Activated T-helper 1 cell treated with anti-CD3 and anti-CD28 coated beads, Interleukin-12 subunit alpha, Interleukin-12 subunit beta, Interleukin-2, Interleukin-4 antibody, amounts not matched to agents 30 ng/mL and 10 ng/mL and 1 ng/mL, durations not matched to agents 14 hours and 24 hours and 36 hours (primary cell): ENCODE measurements at regions not wholly inside any gene's neighbourhood (a gene's known extent, or its start where the extent isn't known, plus 50 kb on each side); places are given as distances from the start of the nearest gene placed in this dataset.
"Not testable (repeated sequence)": the region's sequence is repeated elsewhere in the genome, so short reads cannot be mapped to it uniquely, and the experiment has no call there.

Experiments
- DNase-seq: peaks from one replicate; pipeline ENCODE4 v3.0.0; 2021; ENCODE audit warnings: low spot score
- H3K27ac Mint-ChIP-seq: one replicate; pipeline ENCODE4 v1.8.0; 2021; ENCODE audit warnings: mild to moderate bottlenecking, mixed read lengths
- H3K27me3 Mint-ChIP-seq: one replicate; pipeline ENCODE4 v1.8.0; 2022; ENCODE audit warnings: mild to moderate bottlenecking, moderate library complexity, mixed read lengths; ENCODE audit not compliant: insufficient read depth
- H3K36me3 Mint-ChIP-seq: one replicate; pipeline ENCODE4 v1.8.0; 2021; ENCODE audit warnings: low read depth, mixed read lengths
- H3K4me1 Mint-ChIP-seq: one replicate; pipeline ENCODE4 v1.8.0; 2021; ENCODE audit warnings: low read depth, mixed read lengths
- H3K4me3 Mint-ChIP-seq: one replicate; pipeline ENCODE4 v1.8.0; 2021; ENCODE audit warnings: mild to moderate bottlenecking, moderate library complexity, mixed read lengths
- H3K9me3 Mint-ChIP-seq: one replicate; pipeline ENCODE4 v1.8.0; 2021; ENCODE audit warnings: mixed read lengths
- intact Hi-C: fragments of 100-400 bp; cut with micrococcal nuclease; formaldehyde crosslinking; loops from one replicate; pipeline ENCODE4 v1.15.1; 2024

GRCh38 chr1:148377992-148378391 lies 105.1 kb downstream of the PPIAL4G start:
- not testable (repeated sequence) for H3K9me3 Mint-ChIP-seq, H3K4me3 Mint-ChIP-seq, H3K36me3 Mint-ChIP-seq, DNase-seq, H3K4me1 Mint-ChIP-seq, H3K27me3 Mint-ChIP-seq, H3K27ac Mint-ChIP-seq
- intact Hi-C loops: loop anchor here (10.0 kb wide), 1 partner anchor 147 kb away; no protein-coding TSS in a partner anchor

DNA sequence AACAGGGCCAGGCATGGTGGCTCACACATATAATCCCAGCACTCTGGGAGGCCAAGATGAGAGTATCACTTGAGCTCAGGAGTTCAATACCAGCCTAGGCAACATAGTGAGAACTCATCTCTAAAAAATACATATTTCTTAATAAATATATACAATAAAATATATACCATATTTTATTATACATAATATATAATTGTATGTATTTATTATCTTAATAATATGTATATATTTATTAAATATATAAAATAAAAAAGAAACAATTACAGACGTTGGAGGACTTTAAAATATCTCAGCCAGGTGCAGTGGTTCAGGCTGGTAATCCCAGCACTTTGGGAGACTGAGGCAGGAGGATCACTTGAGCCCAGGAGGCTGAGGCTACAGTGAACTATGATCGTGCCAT lies 106.1 kb downstream of the PPIAL4G start:
- H3K4me3 Mint-ChIP-seq, H3K27me3 Mint-ChIP-seq, H3K27ac Mint-ChIP-seq, H3K9me3 Mint-ChIP-seq, H3K36me3 Mint-ChIP-seq, DNase-seq: not testable (repeated sequence)
- H3K4me1 Mint-ChIP-seq: peaks cover 14% of the 10 kb centered on the region
- intact Hi-C loops: loop anchor here (10.0 kb wide), 1 partner anchor 148 kb away; no protein-coding TSS in a partner anchor

GRCh38 chr1:148374101-148374500 lies 109.0 kb downstream of the PPIAL4G start:
- DNase-seq: no peak
- no peaks in the 10 kb centered on the region for H3K9me3 Mint-ChIP-seq
- no peak overlapping the region for H3K4me3 Mint-ChIP-seq
- no peaks in the 10 kb centered on the region for H3K27me3 Mint-ChIP-seq
- H3K4me1 Mint-ChIP-seq: peaks cover 28% of the 10 kb centered on the region
- intact Hi-C loops: loop anchor here (10.0 kb wide), 1 partner anchor 151 kb away; no protein-coding TSS in a partner anchor
- H3K27ac Mint-ChIP-seq: peak overlapping the region; percentile 41
- H3K36me3 Mint-ChIP-seq: peaks cover 1% of the 10 kb centered on the region

DNA sequence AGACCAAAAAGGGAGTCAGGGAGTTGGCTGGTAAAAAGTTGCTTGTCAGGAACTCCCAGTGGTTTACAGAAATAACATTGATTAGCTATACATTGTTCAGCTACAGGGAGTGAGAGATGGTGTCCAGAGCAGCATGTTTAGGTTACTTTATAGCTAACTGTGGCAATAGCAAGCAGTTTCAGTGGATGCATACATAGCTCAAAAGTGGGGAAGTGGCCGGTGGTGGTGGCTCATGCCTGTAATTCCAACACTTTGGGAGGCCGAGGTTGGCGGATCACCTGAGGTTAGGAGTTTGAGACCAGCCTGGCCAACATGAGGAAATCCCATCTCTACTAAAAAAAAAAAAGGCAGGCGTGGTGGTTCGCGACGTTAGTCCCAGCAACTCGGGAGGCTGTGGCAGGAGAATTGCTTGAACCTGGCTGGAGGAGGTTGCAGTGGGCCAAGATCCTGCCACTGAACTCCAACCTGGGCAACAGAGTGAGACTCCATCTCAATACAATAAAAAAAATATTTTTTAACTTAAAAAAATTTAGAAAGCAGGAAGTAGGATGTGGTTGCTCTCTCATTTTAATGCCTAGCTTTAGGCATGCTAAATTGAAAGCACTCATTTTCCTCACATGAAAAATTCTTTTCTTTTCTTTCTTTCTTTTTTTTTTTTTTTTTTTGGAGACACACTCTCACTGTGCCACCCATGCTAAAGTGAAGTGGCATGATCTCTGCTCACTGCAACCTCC lies 109.7 kb downstream of the PPIAL4G start:
- no peak for DNase-seq
- peak overlapping the region; percentile 78 for H3K4me3 Mint-ChIP-seq
- peak overlapping the region; percentile 98 for H3K27ac Mint-ChIP-seq
- H3K9me3 Mint-ChIP-seq: no peaks in the 10 kb centered on the region
- H3K4me1 Mint-ChIP-seq: peaks cover 28% of the 10 kb centered on the region
- H3K36me3 Mint-ChIP-seq: peaks cover 1% of the 10 kb centered on the region
- intact Hi-C loops: loop anchor here (10.0 kb wide), 1 partner anchor 151 kb away; no protein-coding TSS in a partner anchor
- peaks cover 5% of the 10 kb centered on the region for H3K27me3 Mint-ChIP-seq

DNA sequence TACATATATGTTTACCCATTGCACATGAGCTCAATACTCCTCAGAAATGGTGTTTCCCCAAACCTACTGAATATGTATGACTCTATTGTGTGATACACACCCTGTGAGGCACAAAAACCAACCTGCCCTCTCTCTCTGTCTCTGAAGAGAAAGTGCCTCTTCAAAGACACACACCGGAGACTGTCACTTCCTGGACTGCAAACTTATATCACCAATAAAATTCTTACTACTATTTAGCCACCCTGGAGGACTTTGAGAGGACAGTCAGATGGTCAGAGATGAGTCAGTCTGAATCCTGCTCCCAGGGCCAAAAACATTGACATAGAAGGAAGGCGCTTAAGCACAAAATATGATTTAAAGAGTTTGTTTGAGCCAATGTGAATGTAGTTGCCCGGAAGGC lies 110.4 kb downstream of the PPIAL4G start:
- Mint-ChIP-seq H3K9me3 (no peaks in the 10 kb centered on the region), H3K4me1 (peaks cover 28% of the 10 kb centered on the region), H3K27me3 (peaks cover 5% of the 10 kb centered on the region), H3K4me3 (peak overlapping the region; percentile 78), H3K27ac (peak overlapping the region; percentile 98), H3K36me3 (peaks cover 1% of the 10 kb centered on the region)
- peak; percentile 38 for DNase-seq
- intact Hi-C loops: loop anchor here (1.0 to 10.0 kb wide), 2 partner anchors 16 to 152 kb away; no protein-coding TSS in a partner anchor

GRCh38 chr1:148372051-148372726 lies 110.9 kb downstream of the PPIAL4G start:
- intact Hi-C loops: loop anchor here (1.0 to 10.0 kb wide), 2 partner anchors 16 to 153 kb away; no protein-coding TSS in a partner anchor
- H3K27ac Mint-ChIP-seq: peak overlapping the region; percentile 98
- not testable (repeated sequence) for H3K36me3 Mint-ChIP-seq, DNase-seq, H3K9me3 Mint-ChIP-seq, H3K27me3 Mint-ChIP-seq
- H3K4me1 Mint-ChIP-seq: peaks cover 28% of the 10 kb centered on the region
- peak overlapping the region; percentile 78 for H3K4me3 Mint-ChIP-seq

DNA sequence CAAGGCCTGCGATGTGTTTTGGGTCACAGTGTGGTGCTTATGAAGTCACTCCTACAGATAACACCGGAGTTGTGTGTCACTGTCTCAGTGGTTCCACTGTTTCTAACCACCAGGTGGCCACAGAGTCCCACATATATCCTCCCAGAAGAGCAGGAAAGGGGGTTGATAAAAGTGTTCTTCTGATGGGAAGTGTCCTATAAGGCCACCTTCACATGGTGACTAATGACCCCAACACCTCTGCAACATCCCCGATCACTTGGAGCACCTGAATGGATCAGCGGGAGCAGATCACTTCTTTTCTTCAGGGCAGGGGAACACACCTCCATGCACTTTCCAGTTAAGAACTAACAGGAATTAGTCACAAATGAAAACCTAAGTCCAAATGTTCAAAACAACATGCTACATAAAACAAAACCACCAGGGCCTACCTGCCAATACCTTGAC lies 111.5 kb downstream of the PPIAL4G start:
- Mint-ChIP-seq H3K4me1 (peaks cover 28% of the 10 kb centered on the region), H3K27ac (peak overlapping the region; percentile 98), H3K4me3 (peak overlapping the region; percentile 40)
- not testable (repeated sequence) for H3K9me3 Mint-ChIP-seq, H3K27me3 Mint-ChIP-seq, H3K36me3 Mint-ChIP-seq
- peak; percentile 57 for DNase-seq
- intact Hi-C loops: loop anchor here (10.0 kb wide), 1 partner anchor 153 kb away; no protein-coding TSS in a partner anchor

- not testable (repeated sequence) for H3K36me3 Mint-ChIP-seq, H3K4me3 Mint-ChIP-seq, DNase-seq, H3K27me3 Mint-ChIP-seq, H3K27ac Mint-ChIP-seq, H3K9me3 Mint-ChIP-seq
- intact Hi-C loops: loop anchor here (10.0 kb wide), 1 partner anchor 154 kb away; no protein-coding TSS in a partner anchor
- peaks cover 28% of the 10 kb centered on the region for H3K4me1 Mint-ChIP-seq
Measured at GRCh38 chr1:148370661-148371060, 112.4 kb downstream of the PPIAL4G start.

DNA sequence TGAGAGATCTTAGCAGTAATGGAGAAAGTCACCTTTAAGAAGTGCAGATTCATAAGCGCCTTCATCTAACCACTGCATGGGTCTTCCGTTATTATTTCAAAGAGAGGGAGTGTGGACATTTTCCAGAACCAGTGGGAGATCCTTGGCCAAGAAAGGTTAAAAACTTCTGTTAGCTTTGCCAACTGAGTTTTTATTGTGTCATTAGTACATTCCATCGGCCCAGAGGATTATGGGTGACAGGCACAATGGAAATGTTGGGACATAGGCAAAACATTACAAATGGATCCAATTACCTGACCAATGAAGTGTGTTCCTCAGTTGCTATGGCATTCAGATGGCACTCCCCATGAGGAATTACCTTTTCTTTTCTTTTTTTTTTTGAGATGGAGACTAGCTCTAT lies 115.5 kb downstream of the PPIAL4G start:
- no peak overlapping the region for H3K27ac Mint-ChIP-seq
- intact Hi-C loops: no loop called here
- no peak overlapping the region for H3K4me3 Mint-ChIP-seq
- DNase-seq: no peak
- H3K27me3 Mint-ChIP-seq: peaks cover 15% of the 10 kb centered on the region
- H3K4me1 Mint-ChIP-seq: peaks cover 46% of the 10 kb centered on the region
- H3K9me3 Mint-ChIP-seq: no peaks in the 10 kb centered on the region
- no peaks in the 10 kb centered on the region for H3K36me3 Mint-ChIP-seq

GRCh38 chr1:148366136-148366753 lies 116.9 kb downstream of the PPIAL4G start:
- H3K36me3 Mint-ChIP-seq, H3K9me3 Mint-ChIP-seq, H3K4me3 Mint-ChIP-seq, intact Hi-C loops, H3K27ac Mint-ChIP-seq, DNase-seq: not testable (repeated sequence)
- Mint-ChIP-seq H3K4me1 (peaks cover 46% of the 10 kb centered on the region), H3K27me3 (peaks cover 22% of the 10 kb centered on the region)

DNA sequence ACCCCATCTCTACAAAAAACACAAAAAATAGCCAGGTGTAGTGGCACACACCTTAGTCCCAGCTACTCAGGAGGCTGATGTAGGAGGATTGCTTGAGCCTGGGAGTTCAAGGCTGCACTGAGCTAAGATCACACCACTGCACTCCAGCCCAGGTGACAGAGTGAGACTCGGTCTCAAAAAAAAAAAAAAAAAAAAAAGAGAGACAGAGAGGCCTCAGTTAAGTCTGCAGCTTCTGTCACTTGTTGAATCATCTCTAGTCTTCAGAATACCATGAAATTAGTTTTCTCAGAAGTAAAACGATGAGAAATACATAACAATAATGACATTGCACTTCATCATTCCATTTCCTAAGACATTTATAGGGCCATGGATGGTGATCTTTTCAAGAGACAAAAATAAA lies 118.0 kb downstream of the PPIAL4G start:
- H3K4me3 Mint-ChIP-seq, H3K9me3 Mint-ChIP-seq, H3K27ac Mint-ChIP-seq, H3K36me3 Mint-ChIP-seq, intact Hi-C loops, DNase-seq: not testable (repeated sequence)
- Mint-ChIP-seq H3K4me1 (peaks cover 43% of the 10 kb centered on the region), H3K27me3 (peaks cover 25% of the 10 kb centered on the region)

GRCh38 chr1:148363979-148364378 lies 119.1 kb downstream of the PPIAL4G start:
- H3K9me3 Mint-ChIP-seq: not testable (repeated sequence)
- peaks cover 43% of the 10 kb centered on the region for H3K4me1 Mint-ChIP-seq
- intact Hi-C loops: loop anchor here (2.0 kb wide), 1 partner anchor 39 kb away; no protein-coding TSS in a partner anchor

More at GRCh38 chr1:148363979-148364378, 119.1 kb downstream of the PPIAL4G start:
- peaks cover 28% of the 10 kb centered on the region for H3K27me3 Mint-ChIP-seq
- H3K36me3 Mint-ChIP-seq, DNase-seq, H3K27ac Mint-ChIP-seq, H3K4me3 Mint-ChIP-seq: not testable (repeated sequence)
